Keratinocyte (primary cell): ENCODE measurements at regions not wholly inside any gene's neighbourhood (a gene's known extent, or its start where the extent isn't known, plus 50 kb on each side); places are given as distances from the start of the nearest gene placed in this dataset.

Experiments used
- DNase-seq: peaks from one replicate; pipeline ENCODE4 v3.0.0-alpha.2; 2011; ENCODE audit warnings: low read depth, missing footprints, low spot score
- FAIRE-seq: peaks from 2 replicates; lab custom pipeline; 2011; peaks lifted over from hg19 to GRCh38; lab: Jason Lieb, UNC
- H2AFZ ChIP-seq: 2 replicates; pipeline ENCODE4 v1.6.0; 2012; ENCODE audit warnings: low read length, control low read depth, inconsistent platforms; ENCODE audit not compliant: control insufficient read depth
- H3K27ac ChIP-seq: 2 replicates; pipeline ENCODE4 v1.5.1; 2011; ENCODE audit warnings: low read length; ENCODE audit not compliant: control insufficient read depth, insufficient read depth
- H3K27me3 ChIP-seq: 3 replicates; pipeline ENCODE4 v1.6.0; 2011; ENCODE audit warnings: low read length; ENCODE audit not compliant: control insufficient read depth, insufficient read depth; ENCODE audit errors: extremely low read depth
- H3K36me3 ChIP-seq, 2 experiments: 2 replicates in 1 of 2; 3 replicates in 1 of 2; pipeline ENCODE4 v1.5.1; 2011; ENCODE audit warnings: low read length in 2 of 2, mild to moderate bottlenecking in 1 of 2; ENCODE audit not compliant: control insufficient read depth in 2 of 2, insufficient read depth in 2 of 2; ENCODE audit errors: extremely low read depth in 1 of 2
- H3K4me1 ChIP-seq: 3 replicates; pipeline ENCODE4 v1.5.1; 2011; ENCODE audit warnings: low read length; ENCODE audit not compliant: control insufficient read depth, insufficient read depth; ENCODE audit errors: extremely low read depth
- H3K4me2 ChIP-seq: 3 replicates; pipeline ENCODE4 v1.6.0; 2011; ENCODE audit warnings: low read depth, low read length; ENCODE audit not compliant: control insufficient read depth, insufficient read depth; ENCODE audit errors: extremely low read depth
- H3K4me3 ChIP-seq, 3 experiments: fragments of 200-600 bp in 1 of 3; sonication (generic) in 1 of 3; 2 replicates in 2 of 3; 3 replicates in 1 of 3; pipeline ENCODE4 v1.5.1; 2011 to 2016; ENCODE audit warnings: low read length in 3 of 3, mild to moderate bottlenecking in 3 of 3, control low read depth in 2 of 3, inconsistent platforms in 1 of 3, low read depth in 1 of 3, mixed read lengths in 1 of 3, mixed run types in 1 of 3, moderate library complexity in 1 of 3; ENCODE audit not compliant: control insufficient read depth in 2 of 3, insufficient read depth in 2 of 3; ENCODE audit errors: extremely low read depth in 1 of 3
- H3K79me2 ChIP-seq: 2 replicates; pipeline ENCODE4 v1.6.0; 2012; ENCODE audit warnings: low read length; ENCODE audit not compliant: control insufficient read depth, insufficient read depth
- H3K9ac ChIP-seq: 3 replicates; pipeline ENCODE4 v1.6.0; 2011; ENCODE audit warnings: low read length; ENCODE audit not compliant: control insufficient read depth, insufficient read depth; ENCODE audit errors: extremely low read depth
- H3K9me1 ChIP-seq: 3 replicates; pipeline ENCODE4 v1.6.0; 2011; ENCODE audit warnings: low read length; ENCODE audit not compliant: control insufficient read depth, insufficient read depth; ENCODE audit errors: extremely low read depth
- H3K9me3 ChIP-seq: 2 replicates; pipeline ENCODE4 v1.5.1; 2012; ENCODE audit warnings: low read depth, low read length; ENCODE audit not compliant: control insufficient read depth
- H4K20me1 ChIP-seq: 3 replicates; pipeline ENCODE4 v1.6.0; 2011; ENCODE audit warnings: low read length; ENCODE audit not compliant: control insufficient read depth, insufficient read depth; ENCODE audit errors: extremely low read depth
- EZH2 ChIP-seq: IDR thresholded peaks from one replicate; pipeline ENCODE4 v1.6.1; 2012; ENCODE audit warnings: inconsistent platforms, mild to moderate bottlenecking, low read length, moderate library complexity
- dilution Hi-C: fragments of 300-500 bp; cut with MboI; formaldehyde crosslinking; loops from one replicate; pipeline ENCODE4 v1.7.0; 2020; ENCODE audit warnings: low sequenced_read_pairs; ENCODE audit not compliant: extremely low pct_ligation_motif_present
- TF ChIP-seq, protein P1 (sequence below), 3 experiments: IDR thresholded peaks in 1 of 3; conservative IDR thresholded peaks in 1 of 3; optimal IDR thresholded peaks in 1 of 3; 2 replicates in 2 of 3; 3 replicates in 1 of 3; pipeline versions ENCODE3 to v1.5.1; 2011; ENCODE audit warnings: low read length in 3 of 3, mild to moderate bottlenecking in 3 of 3, moderate library complexity in 2 of 3, control low read depth in 1 of 3, inconsistent platforms in 1 of 3; ENCODE audit not compliant: insufficient read depth in 2 of 3; ENCODE audit errors: extremely low read depth in 1 of 3

DNA sequence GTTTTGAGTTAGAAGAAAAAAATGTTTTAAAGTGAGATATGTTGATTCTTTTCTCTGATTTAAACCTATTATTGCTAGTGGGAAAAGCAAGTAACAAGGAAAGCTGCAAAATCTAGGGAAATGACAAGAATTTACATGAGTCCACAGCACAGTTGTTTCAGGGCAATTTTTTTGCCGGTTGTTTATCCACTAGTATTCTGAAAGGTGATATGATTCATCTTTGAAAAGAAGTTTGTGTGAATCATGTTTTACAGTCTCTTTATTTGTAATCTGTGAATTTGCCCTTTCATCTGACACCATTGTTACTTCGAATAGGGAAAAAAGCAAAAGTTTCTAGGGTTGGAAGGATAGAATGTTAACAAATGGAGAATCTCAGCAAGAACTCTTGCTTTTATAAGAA lies 894.7 kb downstream of the OTOL1 start:
- DNase-seq (no peak), FAIRE-seq (no peak)
- dilution Hi-C loops: no loop called here
- H3K36me3 ChIP-seq: no peaks in the 10 kb centered on the region
- H3K9me3 ChIP-seq: no peaks in the 10 kb centered on the region
- no peaks in the 10 kb centered on the region for H4K20me1 ChIP-seq
- H3K4me1 ChIP-seq: no peaks in the 10 kb centered on the region
- no peaks in the 10 kb centered on the region for H3K9me1 ChIP-seq
- H3K27me3 ChIP-seq: no peaks in the 10 kb centered on the region
- TF ChIP-seq EZH2: no peak
- TF ChIP-seq, protein P1, sequence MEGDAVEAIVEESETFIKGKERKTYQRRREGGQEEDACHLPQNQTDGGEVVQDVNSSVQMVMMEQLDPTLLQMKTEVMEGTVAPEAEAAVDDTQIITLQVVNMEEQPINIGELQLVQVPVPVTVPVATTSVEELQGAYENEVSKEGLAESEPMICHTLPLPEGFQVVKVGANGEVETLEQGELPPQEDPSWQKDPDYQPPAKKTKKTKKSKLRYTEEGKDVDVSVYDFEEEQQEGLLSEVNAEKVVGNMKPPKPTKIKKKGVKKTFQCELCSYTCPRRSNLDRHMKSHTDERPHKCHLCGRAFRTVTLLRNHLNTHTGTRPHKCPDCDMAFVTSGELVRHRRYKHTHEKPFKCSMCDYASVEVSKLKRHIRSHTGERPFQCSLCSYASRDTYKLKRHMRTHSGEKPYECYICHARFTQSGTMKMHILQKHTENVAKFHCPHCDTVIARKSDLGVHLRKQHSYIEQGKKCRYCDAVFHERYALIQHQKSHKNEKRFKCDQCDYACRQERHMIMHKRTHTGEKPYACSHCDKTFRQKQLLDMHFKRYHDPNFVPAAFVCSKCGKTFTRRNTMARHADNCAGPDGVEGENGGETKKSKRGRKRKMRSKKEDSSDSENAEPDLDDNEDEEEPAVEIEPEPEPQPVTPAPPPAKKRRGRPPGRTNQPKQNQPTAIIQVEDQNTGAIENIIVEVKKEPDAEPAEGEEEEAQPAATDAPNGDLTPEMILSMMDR (optimal IDR thresholded peaks at IDR 0.05 in 1 of 3, IDR thresholded peaks at IDR 0.05 in 1 of 3, conservative IDR thresholded peaks at IDR 0.05 in 1 of 3; ENCODE audit: extremely low read depth in 1 of 3, insufficient read depth in 2 of 3, low read length in 3 of 3): no peak
- no peak overlapping the region for H2AFZ ChIP-seq
- H3K27ac ChIP-seq: no peak overlapping the region
- no peaks in the 10 kb centered on the region for H3K79me2 ChIP-seq
- no peak overlapping the region for H3K4me2 ChIP-seq
- no peak overlapping the region for H3K4me3 ChIP-seq
- no peak overlapping the region for H3K9ac ChIP-seq

DNA sequence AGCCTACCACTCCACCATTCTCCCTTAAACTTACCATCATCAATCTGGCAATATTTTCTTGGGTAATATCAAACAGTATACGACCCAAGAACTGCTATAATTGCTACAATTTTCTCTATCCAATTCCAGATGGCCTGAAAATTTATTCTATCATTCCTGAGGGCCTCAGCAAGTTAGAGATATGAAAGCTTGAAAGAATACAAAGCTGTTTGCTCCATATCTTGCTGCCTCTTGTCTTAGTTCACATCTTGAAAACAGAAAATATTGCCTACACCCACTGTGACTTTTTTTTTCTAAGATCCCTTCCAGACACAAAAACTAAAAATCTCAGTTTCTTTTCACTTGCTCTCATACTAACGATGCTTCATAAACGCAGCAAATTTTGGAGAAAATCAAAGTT lies 898.9 kb downstream of the OTOL1 start:
- Histone ChIP-seq H3K27me3 (no peaks in the 10 kb centered on the region), H3K36me3 (no peaks in the 10 kb centered on the region), H3K4me3 (no peak overlapping the region), H3K9me1 (no peaks in the 10 kb centered on the region), H3K9me3 (no peaks in the 10 kb centered on the region), H2AFZ (no peak overlapping the region), H3K4me1 (no peaks in the 10 kb centered on the region), H4K20me1 (no peaks in the 10 kb centered on the region), H3K4me2 (no peak overlapping the region), H3K79me2 (no peaks in the 10 kb centered on the region), H3K27ac (no peak overlapping the region), H3K9ac (no peak overlapping the region)
- no peak for FAIRE-seq
- DNase-seq: no peak
- dilution Hi-C loops: no loop called here
- TF ChIP-seq EZH2: no peak
- TF ChIP-seq, protein P1 (optimal IDR thresholded peaks at IDR 0.05 in 1 of 3, IDR thresholded peaks at IDR 0.05 in 1 of 3, conservative IDR thresholded peaks at IDR 0.05 in 1 of 3; ENCODE audit: extremely low read depth in 1 of 3, insufficient read depth in 2 of 3, low read length in 3 of 3): no peak
